Fibroblast of lung (primary cell): ENCODE measurements at regions not wholly inside any gene's neighbourhood (a gene's known extent, or its start where the extent isn't known, plus 50 kb on each side); places are given as distances from the start of the nearest gene placed in this dataset.

Experiments
- DNase-seq, 2 donors: peaks; one replicate each; pipeline versions ENCODE4 v3.0.0 to v3.0.0-alpha.2; 2010; ENCODE audit warnings: low read depth in 2 of 2
- H2AFZ ChIP-seq: 2 replicates; pipeline ENCODE4 v1.5.1; 2012; ENCODE audit warnings: low read length, control low read depth, inconsistent platforms
- H3K27ac ChIP-seq: 2 replicates; pipeline ENCODE4 v1.5.1; 2011; ENCODE audit warnings: low read length, control low read depth; ENCODE audit not compliant: insufficient read depth
- H3K27me3 ChIP-seq: 2 replicates; pipeline ENCODE4 v1.5.1; 2011; ENCODE audit warnings: mild to moderate bottlenecking, low read length; ENCODE audit not compliant: control insufficient read depth, insufficient read depth
- H3K36me3 ChIP-seq: 2 replicates; pipeline ENCODE4 v1.5.1; 2011; ENCODE audit warnings: low read length; ENCODE audit not compliant: control insufficient read depth, insufficient read depth
- H3K4me1 ChIP-seq: 2 replicates; pipeline ENCODE4 v1.5.1; 2011; ENCODE audit warnings: low read length; ENCODE audit not compliant: control insufficient read depth, insufficient read depth; ENCODE audit errors: extremely low read depth
- H3K4me2 ChIP-seq: 2 replicates; pipeline ENCODE4 v1.5.1; 2011; ENCODE audit warnings: low read length, control low read depth; ENCODE audit not compliant: insufficient read depth; ENCODE audit errors: extremely low read depth
- H3K4me3 ChIP-seq, 4 experiments: fragments of 200-600 bp in 1 of 4; sonication (generic) in 1 of 4; replicated peaks in 1 of 4; 2 replicates each; pipeline ENCODE4 v1.5.1; 2011 to 2016; ENCODE audit warnings: low read length in 4 of 4, low read depth in 3 of 4, mild to moderate bottlenecking in 3 of 4, control low read depth in 2 of 4, inconsistent platforms in 1 of 4, mixed read lengths in 1 of 4; ENCODE audit not compliant: insufficient read depth in 1 of 4; ENCODE audit errors: control extremely low read depth in 1 of 4
- H3K79me2 ChIP-seq: 2 replicates; pipeline ENCODE4 v1.5.1; 2012; ENCODE audit warnings: mild to moderate bottlenecking, low read length, inconsistent platforms; ENCODE audit not compliant: control insufficient read depth, insufficient read depth
- H3K9ac ChIP-seq: 2 replicates; pipeline ENCODE4 v1.5.1; 2011; ENCODE audit warnings: mild to moderate bottlenecking, low read length, control low read depth; ENCODE audit not compliant: insufficient read depth
- H3K9me3 ChIP-seq: 2 replicates; pipeline ENCODE4 v1.5.1; 2012; ENCODE audit warnings: low read depth, low read length; ENCODE audit not compliant: control insufficient read depth, insufficient read depth
- H4K20me1 ChIP-seq: 2 replicates; pipeline ENCODE4 v1.5.1; 2011; ENCODE audit warnings: low read length; ENCODE audit not compliant: control insufficient read depth, insufficient read depth; ENCODE audit errors: extremely low read depth
- EZH2 ChIP-seq: IDR thresholded peaks from 2 replicates; pipeline ENCODE4 v1.5.1; 2012; ENCODE audit warnings: low read length, control low read depth, mild to moderate bottlenecking; ENCODE audit errors: missing control alignments
- TF ChIP-seq, protein P1 (sequence below), 2 donors: IDR thresholded peaks in 1 of 2; conservative IDR thresholded peaks in 1 of 2; 1 replicate in 1 of 2; 2 replicates in 1 of 2; pipeline ENCODE4 v1.5.1; 2011 to 2012; ENCODE audit warnings: low read length in 2 of 2, control low read depth in 1 of 2, inconsistent platforms in 1 of 2, low read depth in 1 of 2, mild to moderate bottlenecking in 1 of 2

DNA sequence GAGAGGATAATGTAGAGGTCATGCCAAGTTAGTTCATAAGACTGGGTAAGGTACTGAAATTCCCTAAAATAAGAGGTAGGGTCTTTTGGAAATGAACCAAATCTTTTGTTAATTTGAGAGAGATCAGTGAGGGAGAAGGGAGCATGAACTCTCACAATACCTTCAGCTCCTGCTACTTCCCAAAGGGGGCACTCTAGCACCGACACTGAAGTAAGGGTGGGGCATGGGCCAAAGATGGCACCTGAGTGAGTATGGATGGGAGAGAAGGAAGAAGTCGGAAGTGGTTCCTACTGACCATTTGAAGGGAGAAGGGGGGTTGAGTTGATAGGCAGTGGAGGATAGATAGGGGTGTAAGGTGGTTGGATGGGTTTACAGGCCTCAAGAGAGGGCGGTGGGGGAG, 86.6 kb downstream of the ZNF737 start:
- TF ChIP-seq EZH2, result no peak
- TF ChIP-seq, protein P1, sequence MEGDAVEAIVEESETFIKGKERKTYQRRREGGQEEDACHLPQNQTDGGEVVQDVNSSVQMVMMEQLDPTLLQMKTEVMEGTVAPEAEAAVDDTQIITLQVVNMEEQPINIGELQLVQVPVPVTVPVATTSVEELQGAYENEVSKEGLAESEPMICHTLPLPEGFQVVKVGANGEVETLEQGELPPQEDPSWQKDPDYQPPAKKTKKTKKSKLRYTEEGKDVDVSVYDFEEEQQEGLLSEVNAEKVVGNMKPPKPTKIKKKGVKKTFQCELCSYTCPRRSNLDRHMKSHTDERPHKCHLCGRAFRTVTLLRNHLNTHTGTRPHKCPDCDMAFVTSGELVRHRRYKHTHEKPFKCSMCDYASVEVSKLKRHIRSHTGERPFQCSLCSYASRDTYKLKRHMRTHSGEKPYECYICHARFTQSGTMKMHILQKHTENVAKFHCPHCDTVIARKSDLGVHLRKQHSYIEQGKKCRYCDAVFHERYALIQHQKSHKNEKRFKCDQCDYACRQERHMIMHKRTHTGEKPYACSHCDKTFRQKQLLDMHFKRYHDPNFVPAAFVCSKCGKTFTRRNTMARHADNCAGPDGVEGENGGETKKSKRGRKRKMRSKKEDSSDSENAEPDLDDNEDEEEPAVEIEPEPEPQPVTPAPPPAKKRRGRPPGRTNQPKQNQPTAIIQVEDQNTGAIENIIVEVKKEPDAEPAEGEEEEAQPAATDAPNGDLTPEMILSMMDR (conservative IDR thresholded peaks at IDR 0.05 in 1 of 2, IDR thresholded peaks at IDR 0.05 in 1 of 2; ENCODE audit: low read depth in 1 of 2, low read length in 2 of 2), result no peak
- Histone ChIP-seq H3K4me1 (no peaks in the 10 kb centered on the region), H3K9me3 (no peaks in the 10 kb centered on the region), H3K79me2 (no peaks in the 10 kb centered on the region), H3K36me3 (no peaks in the 10 kb centered on the region), H3K4me3 (no peak overlapping the region), H3K4me2 (no peak overlapping the region), H4K20me1 (no peaks in the 10 kb centered on the region), H3K9ac (no peak overlapping the region), H3K27ac (no peak overlapping the region), H2AFZ (no peak overlapping the region), H3K27me3 (no peaks in the 10 kb centered on the region)
- no peak for DNase-seq

DNA sequence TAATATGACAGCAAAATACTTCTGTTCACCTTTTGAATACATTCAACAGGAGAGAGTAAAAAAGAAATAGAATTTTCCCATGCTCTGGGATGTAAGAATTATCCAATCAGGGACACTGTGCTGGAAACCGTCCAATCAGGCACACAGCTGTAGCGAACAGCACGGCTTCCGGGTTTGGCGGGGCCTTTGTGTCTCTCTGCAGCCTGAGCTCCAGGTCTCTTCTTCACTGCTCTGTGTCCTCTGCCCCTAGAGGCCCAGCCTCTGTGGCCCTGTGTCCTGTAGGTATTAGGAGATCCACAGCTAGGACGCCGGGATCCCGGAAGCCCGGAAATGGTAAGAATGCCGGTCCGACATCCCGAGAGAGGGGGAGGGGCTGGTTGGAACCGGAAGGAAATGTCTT, 92.7 kb downstream of the ZNF737 start:
- H3K27me3 ChIP-seq, result no peaks in the 10 kb centered on the region
- H3K9ac ChIP-seq, result no peak overlapping the region
- no peak overlapping the region for H3K4me2 ChIP-seq
- H3K9me3 ChIP-seq, result no peaks in the 10 kb centered on the region
- H3K36me3 ChIP-seq, result no peaks in the 10 kb centered on the region
- H3K4me1 ChIP-seq, result no peaks in the 10 kb centered on the region
- no peak overlapping the region for H3K27ac ChIP-seq
- H3K4me3 ChIP-seq, result no peak overlapping the region
- no peak for DNase-seq
- no peak overlapping the region for H2AFZ ChIP-seq
- TF ChIP-seq, protein P1 (conservative IDR thresholded peaks at IDR 0.05 in 1 of 2, IDR thresholded peaks at IDR 0.05 in 1 of 2; ENCODE audit: low read depth in 1 of 2, low read length in 2 of 2), result no peak
- TF ChIP-seq EZH2, result no peak
- no peaks in the 10 kb centered on the region for H4K20me1 ChIP-seq
- no peaks in the 10 kb centered on the region for H3K79me2 ChIP-seq

DNA sequence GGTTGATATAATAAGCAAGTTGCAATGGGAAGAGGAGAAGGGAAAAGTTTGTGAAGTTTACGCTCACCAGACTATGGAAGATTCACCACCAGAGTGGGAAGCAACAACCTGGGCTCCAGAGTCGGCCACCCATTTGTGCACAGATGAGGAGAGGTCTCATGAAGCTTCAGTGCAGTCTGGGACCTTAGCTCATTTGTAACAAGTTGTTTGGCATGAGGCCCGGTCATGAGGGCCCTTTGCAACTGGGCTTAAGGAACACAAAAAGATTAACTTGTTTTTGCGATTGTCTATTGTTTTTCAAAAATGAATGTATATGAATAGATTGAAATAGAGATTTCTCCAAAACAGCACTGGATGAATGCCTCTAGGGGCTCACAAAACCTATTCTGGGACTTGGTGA, 94.2 kb downstream of the ZNF737 start:
- Histone ChIP-seq H3K27me3 (no peaks in the 10 kb centered on the region), H3K4me2 (no peak overlapping the region), H3K4me3 (no peak overlapping the region), H3K27ac (no peak overlapping the region), H3K79me2 (no peaks in the 10 kb centered on the region), H3K9ac (no peak overlapping the region), H3K36me3 (no peaks in the 10 kb centered on the region), H4K20me1 (no peaks in the 10 kb centered on the region), H3K9me3 (no peaks in the 10 kb centered on the region), H2AFZ (no peak overlapping the region), H3K4me1 (no peaks in the 10 kb centered on the region)
- no peak for TF ChIP-seq EZH2
- TF ChIP-seq, protein P1 (conservative IDR thresholded peaks at IDR 0.05 in 1 of 2, IDR thresholded peaks at IDR 0.05 in 1 of 2; ENCODE audit: low read depth in 1 of 2, low read length in 2 of 2), result no peak
- DNase-seq, result no peak
